BJ (cell line): ENCODE measurements at regions not wholly inside any gene's neighbourhood (a gene's known extent, or its start where the extent isn't known, plus 50 kb on each side); places are given as distances from the start of the nearest gene placed in this dataset.
"Not testable (repeated sequence)": the region's sequence is repeated elsewhere in the genome, so short reads cannot be mapped to it uniquely, and the experiment has no call there.

Experiments
- CTCF ChIA-PET: fragments of 350-600 bp; formaldehyde crosslinking; extraction: SDS; loops from one replicate; lab custom pipeline; 2021; ENCODE audit warnings: antibody characterized with exemption, inconsistent platforms; lab: Yijun Ruan, JAX
- POLR2A ChIA-PET: fragments of 300-600 bp; sonication (Branson Sonifier 250); formaldehyde crosslinking; extraction: SDS; loops from one replicate; lab custom pipeline; 2021; ENCODE audit warnings: antibody characterized with exemption; lab: Charles Lee
- DNase-seq: peaks from one replicate; pipeline ENCODE4 v3.0.0-alpha.2; 2011; ENCODE audit warnings: low read depth
- H3K27me3 ChIP-seq: 2 replicates; pipeline ENCODE4 v1.6.0; 2011; ENCODE audit warnings: low read length; ENCODE audit not compliant: control insufficient read depth, insufficient read depth
- H3K36me3 ChIP-seq: 2 replicates; pipeline ENCODE4 v1.5.1; 2011; ENCODE audit warnings: low read length; ENCODE audit not compliant: control insufficient read depth, insufficient read depth
- H3K4me3 ChIP-seq: 2 replicates; pipeline ENCODE4 v1.5.1; 2011; ENCODE audit warnings: low read depth, mild to moderate bottlenecking, control low read depth, low read length
- TF ChIP-seq, protein P1 (sequence below): IDR thresholded peaks from 2 replicates; pipeline ENCODE4 v1.5.1; 2011; ENCODE audit warnings: low read depth, mild to moderate bottlenecking, control low read depth, inconsistent platforms, low read length, moderate library complexity; ENCODE audit not compliant: insufficient read depth

DNA sequence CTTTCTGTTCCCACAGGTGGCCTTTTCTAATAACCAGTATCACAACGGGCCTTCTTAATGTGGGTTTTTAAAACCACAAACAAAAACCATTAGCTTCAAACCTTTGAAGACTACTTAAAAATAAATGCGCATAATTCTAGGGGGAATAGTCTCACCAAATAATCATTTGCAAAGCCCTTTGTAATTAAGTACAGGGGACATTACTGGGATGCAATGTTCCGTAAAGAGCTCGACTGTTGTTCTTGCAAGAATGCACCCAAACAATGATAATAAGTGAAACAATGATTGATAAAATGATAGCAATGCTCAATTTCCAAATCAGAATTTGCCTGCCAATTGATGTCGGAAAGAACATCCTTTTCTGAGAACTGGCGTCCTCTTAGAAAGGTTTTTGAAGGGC, 589.1 kb upstream of the ADARB2 start:
- no peak for DNase-seq
- TF ChIP-seq, protein P1, sequence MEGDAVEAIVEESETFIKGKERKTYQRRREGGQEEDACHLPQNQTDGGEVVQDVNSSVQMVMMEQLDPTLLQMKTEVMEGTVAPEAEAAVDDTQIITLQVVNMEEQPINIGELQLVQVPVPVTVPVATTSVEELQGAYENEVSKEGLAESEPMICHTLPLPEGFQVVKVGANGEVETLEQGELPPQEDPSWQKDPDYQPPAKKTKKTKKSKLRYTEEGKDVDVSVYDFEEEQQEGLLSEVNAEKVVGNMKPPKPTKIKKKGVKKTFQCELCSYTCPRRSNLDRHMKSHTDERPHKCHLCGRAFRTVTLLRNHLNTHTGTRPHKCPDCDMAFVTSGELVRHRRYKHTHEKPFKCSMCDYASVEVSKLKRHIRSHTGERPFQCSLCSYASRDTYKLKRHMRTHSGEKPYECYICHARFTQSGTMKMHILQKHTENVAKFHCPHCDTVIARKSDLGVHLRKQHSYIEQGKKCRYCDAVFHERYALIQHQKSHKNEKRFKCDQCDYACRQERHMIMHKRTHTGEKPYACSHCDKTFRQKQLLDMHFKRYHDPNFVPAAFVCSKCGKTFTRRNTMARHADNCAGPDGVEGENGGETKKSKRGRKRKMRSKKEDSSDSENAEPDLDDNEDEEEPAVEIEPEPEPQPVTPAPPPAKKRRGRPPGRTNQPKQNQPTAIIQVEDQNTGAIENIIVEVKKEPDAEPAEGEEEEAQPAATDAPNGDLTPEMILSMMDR, result no peak
- CTCF ChIA-PET, result no interaction called here
- Histone ChIP-seq H3K36me3 (no peaks in the 10 kb centered on the region), H3K27me3 (no peaks in the 10 kb centered on the region), H3K4me3 (no peak overlapping the region)
- POLR2A ChIA-PET, result no interaction called here

DNA sequence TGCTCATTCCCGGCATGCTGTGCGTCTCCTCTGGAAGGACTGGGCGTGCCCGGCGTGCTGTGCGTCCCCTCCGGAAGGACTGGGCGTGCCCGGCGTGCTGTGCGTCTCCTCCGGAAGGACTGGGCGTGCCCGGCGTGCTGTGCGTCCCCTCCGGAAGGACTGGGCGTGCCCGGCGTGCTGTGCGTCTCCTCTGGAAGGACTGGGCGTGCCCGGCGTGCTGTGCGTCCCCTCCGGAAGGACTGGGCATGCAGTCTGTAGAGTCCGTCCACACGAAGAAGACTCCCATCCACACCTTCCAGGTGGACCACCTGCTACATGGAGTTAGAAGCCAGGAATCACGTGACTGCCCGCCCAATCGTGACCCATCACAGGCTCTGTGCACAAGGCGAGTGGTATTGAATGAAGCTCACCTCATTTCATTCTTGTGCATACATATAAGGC, 577.7 kb upstream of the ADARB2 start:
- H3K4me3 ChIP-seq, DNase-seq, CTCF ChIA-PET, H3K36me3 ChIP-seq, POLR2A ChIA-PET, H3K27me3 ChIP-seq: not testable (repeated sequence)

DNA sequence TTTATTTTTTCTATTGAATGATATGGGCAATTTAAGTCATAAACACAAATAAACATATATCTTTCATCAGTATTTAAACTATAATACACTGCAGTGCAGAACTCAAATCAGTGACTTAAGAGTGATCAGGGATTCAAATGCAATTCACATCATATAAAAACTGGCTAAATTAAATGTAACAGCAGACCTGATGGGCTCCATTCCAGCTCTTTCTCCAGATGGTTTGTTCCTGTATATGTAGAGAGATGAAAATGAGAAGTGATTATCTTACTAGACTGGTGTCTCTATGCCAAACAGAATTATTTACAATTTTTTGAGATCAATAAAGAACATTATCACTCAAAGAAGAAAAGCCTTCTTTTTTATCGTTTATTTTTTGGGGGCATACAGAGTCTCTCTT, 568.8 kb upstream of the ADARB2 start:
- DNase-seq, result no peak
- CTCF ChIA-PET, result no interaction called here
- Histone ChIP-seq H3K36me3 (no peaks in the 10 kb centered on the region), H3K4me3 (no peak overlapping the region), H3K27me3 (no peaks in the 10 kb centered on the region)
- TF ChIP-seq, protein P1, result no peak
- POLR2A ChIA-PET, result no interaction called here

DNA sequence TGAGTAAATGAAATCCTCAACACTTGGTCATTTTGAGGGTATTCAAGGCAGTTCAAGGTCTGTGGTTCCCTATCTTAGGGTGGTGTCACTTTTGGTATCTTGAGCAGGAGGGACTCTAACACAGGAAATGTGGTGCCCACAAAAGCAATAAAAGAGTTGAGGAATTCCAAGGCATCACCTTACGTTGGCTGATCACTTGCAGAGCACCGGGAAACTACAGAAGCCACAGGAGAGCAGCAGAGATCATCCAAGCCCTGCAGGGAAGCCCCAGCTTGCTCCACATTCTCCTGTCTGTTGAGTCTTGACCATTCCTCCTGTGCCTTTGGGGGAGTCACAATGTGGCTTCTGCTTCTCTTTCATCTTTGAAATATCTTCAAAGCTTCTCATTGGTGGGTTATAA, 565.8 kb upstream of the ADARB2 start:
- Histone ChIP-seq H3K4me3 (no peak overlapping the region), H3K36me3 (no peaks in the 10 kb centered on the region), H3K27me3 (no peaks in the 10 kb centered on the region)
- ChIA-PET CTCF (no interaction called here), POLR2A (no interaction called here)
- TF ChIP-seq, protein P1, result no peak
- no peak for DNase-seq

DNA sequence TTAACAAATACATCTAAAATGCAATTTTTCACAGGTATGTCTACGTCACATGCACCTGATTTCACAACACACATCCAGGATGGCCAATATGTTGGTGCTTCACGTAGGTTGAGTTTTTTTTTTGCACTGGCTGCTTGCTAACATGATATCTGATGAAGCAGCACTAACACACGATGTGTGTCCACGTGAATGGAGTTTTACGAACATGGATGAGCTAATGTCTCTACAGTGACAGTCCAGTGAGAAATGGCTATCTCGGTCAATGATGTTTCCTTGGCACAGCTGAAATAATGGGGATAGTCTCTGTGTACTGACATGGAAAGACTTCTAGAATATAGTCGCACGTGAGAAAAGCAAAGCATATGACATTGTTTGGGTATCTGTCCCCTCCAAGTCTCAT, 563.9 kb upstream of the ADARB2 start:
- ChIA-PET POLR2A (no interaction called here), CTCF (no interaction called here)
- Histone ChIP-seq H3K36me3 (no peaks in the 10 kb centered on the region), H3K4me3 (no peak overlapping the region), H3K27me3 (no peaks in the 10 kb centered on the region)
- TF ChIP-seq, protein P1, result no peak
- no peak for DNase-seq

DNA sequence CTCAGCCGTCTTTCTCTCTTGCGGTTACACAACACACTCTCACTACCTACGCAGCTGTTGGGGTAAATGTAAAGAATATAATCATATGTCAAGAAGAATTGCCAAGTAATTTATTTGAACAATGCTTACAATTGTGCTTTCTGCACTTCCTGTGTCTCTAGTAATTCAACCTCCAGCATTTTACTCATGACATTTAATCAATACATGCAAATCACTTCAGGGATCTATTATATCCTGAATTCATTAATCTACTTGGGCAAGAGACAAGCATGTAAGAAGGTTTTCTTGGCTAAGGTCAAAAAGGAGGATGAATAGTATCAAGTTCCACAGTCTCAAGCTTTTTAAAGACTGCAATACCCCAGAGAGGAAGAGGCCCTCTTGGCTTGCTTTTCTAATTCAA, 562.9 kb upstream of the ADARB2 start:
- CTCF ChIA-PET, result no interaction called here
- TF ChIP-seq, protein P1, result no peak
- no peaks in the 10 kb centered on the region for H3K36me3 ChIP-seq
- H3K27me3 ChIP-seq, result no peaks in the 10 kb centered on the region
- H3K4me3 ChIP-seq, result no peak overlapping the region
- no peak for DNase-seq
- POLR2A ChIA-PET, result no interaction called here
